GM03348 (cell line): ENCODE measurements at regions not wholly inside any gene's neighbourhood (a gene's known extent, or its start where the extent isn't known, plus 50 kb on each side); places are given as distances from the start of the nearest gene placed in this dataset.
"Not testable (repeated sequence)": the region's sequence is repeated elsewhere in the genome, so short reads cannot be mapped to it uniquely, and the experiment has no call there.

ENCODE experiments used
- DNase-seq: peaks from one replicate; pipeline ENCODE4 v3.0.0; 2012; ENCODE audit warnings: low spot score

- DNase-seq, result no peak
Observed at GRCh38 chr4:83213640-83214039, 71.0 kb downstream of the COQ2 start.

- no peak for DNase-seq
Observed at GRCh38 chr4:83212041-83212851, 72.4 kb downstream of the COQ2 start.

- no peak for DNase-seq
Observed at GRCh38 chr4:83209419-83209818, 75.2 kb downstream of the COQ2 start.

GRCh38 chr4:83208371-83209365 lies 75.9 kb downstream of the COQ2 start:
- DNase-seq, result peak; percentile 55

- peak; percentile 64 for DNase-seq
Observed at GRCh38 chr4:83207497-83208101, 77.0 kb downstream of the COQ2 start.

GRCh38 chr4:83205760-83206159 lies 78.8 kb downstream of the COQ2 start:
- no peak for DNase-seq

- no peak for DNase-seq
Observed at GRCh38 chr4:83204731-83205130, 79.9 kb downstream of the COQ2 start.

GRCh38 chr4:83201761-83202160 lies 82.8 kb downstream of the COQ2 start:
- DNase-seq, result no peak

GRCh38 chr4:83197555-83198235 lies 83.2 kb upstream of the PLAC8 start:
- no peak for DNase-seq

GRCh38 chr4:83196921-83197320 lies 82.4 kb upstream of the PLAC8 start:
- no peak for DNase-seq

- no peak for DNase-seq
Observed at GRCh38 chr4:83195269-83195668, 80.7 kb upstream of the PLAC8 start.

GRCh38 chr4:83194588-83194987 lies 80.1 kb upstream of the PLAC8 start:
- not testable (repeated sequence) for DNase-seq

GRCh38 chr4:83192634-83193033 lies 78.1 kb upstream of the PLAC8 start:
- DNase-seq, result no peak

GRCh38 chr4:83191026-83191425 lies 76.5 kb upstream of the PLAC8 start:
- no peak for DNase-seq

GRCh38 chr4:83189631-83190136 lies 75.2 kb upstream of the PLAC8 start:
- DNase-seq, result no peak

GRCh38 chr4:83180431-83180968 lies 66.0 kb upstream of the PLAC8 start:
- DNase-seq, result no peak

GRCh38 chr4:83179205-83179604 lies 64.7 kb upstream of the PLAC8 start:
- no peak for DNase-seq

- no peak for DNase-seq
Observed at GRCh38 chr4:83178029-83178428, 63.5 kb upstream of the PLAC8 start.

GRCh38 chr4:83177182-83177581 lies 62.7 kb upstream of the PLAC8 start:
- DNase-seq, result no peak

GRCh38 chr4:83174844-83175414 lies 60.4 kb upstream of the PLAC8 start:
- DNase-seq, result no peak

GRCh38 chr4:83172371-83172770 lies 57.8 kb upstream of the PLAC8 start:
- no peak for DNase-seq
